GM21390 (cell line): ENCODE measurements at regions not wholly inside any gene's neighbourhood (a gene's known extent, or its start where the extent isn't known, plus 50 kb on each side); places are given as distances from the start of the nearest gene placed in this dataset.

Experiments used
- ATAC-seq: cut with Tn5 transposase; IDR thresholded peaks from one replicate; pipeline ENCODE4 v1.9.1; 2021; ENCODE audit not compliant: unreplicated experiment

DNA sequence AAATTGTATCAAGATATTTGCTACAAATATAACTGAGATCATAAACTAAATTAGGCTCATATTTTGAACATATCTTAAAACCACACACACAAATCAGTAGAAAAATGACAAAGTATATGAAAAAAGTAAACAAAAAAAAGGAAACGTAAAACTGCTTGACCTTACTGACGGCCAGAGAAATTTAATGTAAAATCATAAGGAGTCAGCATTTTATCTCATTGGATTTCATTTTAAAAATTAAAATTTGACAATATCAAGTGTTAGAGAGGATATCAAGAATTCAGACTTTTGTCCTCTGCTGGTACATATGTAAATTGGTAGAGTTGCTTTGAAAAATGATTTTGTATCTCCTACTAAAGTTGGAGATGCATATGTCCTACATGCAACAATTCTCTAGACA, 209.2 kb upstream of the ZC3H15 start:
- no peak for ATAC-seq

DNA sequence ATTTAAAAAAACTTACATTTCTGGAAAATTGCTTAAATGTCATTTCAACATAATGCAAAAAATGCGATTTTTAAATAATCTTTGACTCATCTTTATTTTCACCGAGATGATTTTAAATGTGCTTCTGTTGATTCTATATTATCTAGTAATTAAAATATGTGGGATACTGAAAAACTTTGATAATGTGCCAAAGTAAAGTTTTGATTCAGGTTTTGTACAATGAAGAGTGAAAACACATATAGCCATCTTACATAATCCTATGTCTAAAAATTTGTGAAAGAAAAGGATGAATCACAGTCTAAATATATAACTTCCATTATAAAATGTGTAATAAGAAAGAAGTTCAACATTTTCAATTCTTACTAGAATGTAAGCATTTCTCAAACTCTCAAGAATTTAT, 204.3 kb upstream of the ZC3H15 start:
- no peak for ATAC-seq

DNA sequence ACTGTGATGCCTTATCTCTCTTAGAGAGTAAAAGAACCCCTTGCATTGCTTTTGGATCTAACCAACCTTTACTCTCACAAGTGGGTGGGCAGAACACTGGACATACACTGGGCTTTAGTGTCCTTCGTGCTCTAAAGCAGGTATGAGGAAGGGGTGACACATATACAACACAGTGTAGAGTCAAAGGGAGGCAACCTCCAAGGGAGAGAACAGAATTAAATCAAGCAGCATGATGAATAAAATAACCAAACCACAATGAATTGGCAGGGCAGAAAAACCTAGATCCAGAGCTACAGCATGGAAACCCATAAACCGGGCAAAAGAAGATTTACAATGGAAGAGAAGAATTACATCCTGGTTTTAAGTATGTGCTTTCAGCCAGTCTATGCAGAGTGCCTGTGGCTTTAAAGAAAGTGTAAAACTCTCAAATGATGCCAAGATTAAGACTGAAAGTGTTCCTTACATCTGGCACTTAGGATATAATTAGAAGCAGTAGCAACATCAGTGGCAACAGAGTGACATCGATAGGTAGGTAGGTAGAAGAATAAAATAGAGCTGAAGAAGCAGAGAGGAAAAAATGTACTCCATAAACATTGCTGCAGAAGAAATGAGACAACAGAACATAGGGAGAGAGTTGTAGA, 191.7 kb upstream of the ZC3H15 start:
- no peak for ATAC-seq

DNA sequence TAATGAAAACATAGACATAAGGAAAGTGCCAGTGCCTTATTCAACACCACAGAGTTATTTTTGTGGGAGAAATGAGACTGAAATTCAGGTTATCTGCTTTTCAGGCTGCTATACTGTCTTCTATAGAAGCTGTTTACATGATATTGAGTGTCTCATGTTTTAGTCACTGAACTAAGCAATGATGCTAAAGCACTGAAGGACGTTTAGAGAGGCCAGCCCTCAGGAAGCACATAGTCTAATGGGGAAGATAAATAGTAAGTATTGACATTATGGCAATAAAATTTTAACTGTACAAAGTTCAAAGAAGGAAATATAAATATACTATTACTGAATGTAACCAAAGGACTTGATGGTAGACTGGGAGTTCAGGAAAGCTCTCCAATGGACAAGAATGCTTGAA, 186.4 kb upstream of the ZC3H15 start:
- no peak for ATAC-seq

DNA sequence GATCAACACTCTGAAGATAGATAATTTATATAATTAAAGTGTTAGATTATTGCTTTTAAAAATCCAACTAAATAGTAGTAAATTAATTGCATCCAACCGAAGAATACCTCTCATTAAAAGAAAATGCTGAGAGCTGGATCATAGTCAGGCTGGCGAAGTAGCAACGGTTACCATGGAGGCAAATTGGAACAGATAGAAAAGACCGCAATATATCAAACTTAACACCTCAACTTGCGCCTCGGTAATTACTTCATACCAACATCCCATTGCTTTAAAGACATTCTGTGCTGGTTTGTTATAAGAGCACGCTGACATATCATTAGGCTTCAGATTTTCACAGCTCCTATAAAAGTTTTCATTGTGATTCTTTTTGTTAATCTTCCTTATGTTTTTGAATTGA, 183.8 kb upstream of the ZC3H15 start:
- ATAC-seq = no peak

DNA sequence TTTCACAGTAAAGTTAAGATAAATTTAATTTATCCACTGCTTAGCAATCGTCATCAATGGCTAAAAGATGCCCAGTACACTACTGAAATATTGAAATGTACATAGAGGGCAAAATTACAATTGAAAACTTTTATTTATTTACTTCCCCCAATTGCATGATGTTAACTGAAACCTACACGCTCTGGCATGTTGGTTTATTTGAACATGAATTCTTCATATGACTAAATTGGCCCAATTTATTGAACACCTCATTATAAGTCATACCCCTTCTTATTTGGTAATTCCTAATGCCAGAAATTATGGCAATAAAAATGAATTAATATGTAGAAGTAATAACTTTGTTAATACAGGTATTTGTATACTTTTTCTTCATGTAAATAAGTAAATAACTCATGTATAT, 183.0 kb upstream of the ZC3H15 start:
- ATAC-seq = no peak

DNA sequence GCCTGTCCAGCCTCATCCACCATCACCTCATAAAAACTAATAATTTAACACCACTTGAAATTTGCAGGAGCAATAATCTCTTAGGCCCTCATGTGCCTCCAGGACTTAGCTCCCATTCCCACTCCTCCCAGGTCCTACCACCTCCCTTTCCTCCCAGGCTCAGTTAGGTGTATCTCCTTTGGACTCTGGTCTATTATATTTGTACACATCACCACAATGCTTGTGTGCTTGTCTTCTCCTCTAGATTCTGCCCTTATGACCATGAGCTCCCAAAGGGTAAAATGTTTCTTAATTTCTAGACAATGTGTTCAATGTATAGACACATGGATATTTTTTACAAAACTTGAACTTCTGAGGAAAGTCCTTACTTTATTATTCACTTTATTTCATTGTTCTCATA, 182.0 kb upstream of the ZC3H15 start:
- no peak for ATAC-seq

DNA sequence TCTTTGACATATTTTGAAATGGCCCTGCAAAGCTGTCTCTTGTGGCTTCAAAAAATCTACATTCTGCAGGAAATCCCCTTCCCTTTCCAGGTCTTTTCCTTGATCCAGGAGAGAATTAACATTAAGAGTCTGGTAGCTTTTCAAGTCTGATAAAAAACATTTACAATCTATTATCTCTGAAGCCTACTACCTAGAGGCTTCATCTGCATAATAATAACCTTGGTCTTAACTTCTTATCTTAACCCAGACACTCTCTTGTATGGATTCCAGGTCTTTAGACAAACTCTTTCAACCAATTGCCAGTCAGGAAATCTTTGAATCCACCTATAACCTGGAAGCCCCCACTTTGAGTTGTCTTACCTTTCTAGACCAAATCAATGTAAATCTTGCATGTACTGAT, 179.3 kb upstream of the ZC3H15 start:
- ATAC-seq = no peak

DNA sequence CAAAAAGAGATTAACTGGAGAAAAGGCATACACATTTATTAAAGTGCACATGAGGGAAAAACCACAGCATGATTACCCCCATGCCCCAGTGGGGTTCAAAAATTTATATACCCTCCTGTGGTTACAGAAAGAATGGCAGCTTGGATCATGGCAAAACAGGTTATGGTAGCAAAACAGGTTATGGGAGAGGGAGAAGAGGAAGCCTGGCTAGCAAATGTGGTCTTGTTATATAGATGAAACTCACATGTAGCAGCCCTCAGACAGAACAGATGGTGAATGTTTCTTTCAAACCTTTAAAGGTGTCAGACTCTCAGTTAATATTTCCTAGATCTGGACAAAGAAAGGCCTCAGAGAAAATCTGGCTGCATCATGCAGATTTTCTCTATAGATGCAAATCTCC, 178.2 kb upstream of the ZC3H15 start:
- peak; percentile 71 for ATAC-seq

DNA sequence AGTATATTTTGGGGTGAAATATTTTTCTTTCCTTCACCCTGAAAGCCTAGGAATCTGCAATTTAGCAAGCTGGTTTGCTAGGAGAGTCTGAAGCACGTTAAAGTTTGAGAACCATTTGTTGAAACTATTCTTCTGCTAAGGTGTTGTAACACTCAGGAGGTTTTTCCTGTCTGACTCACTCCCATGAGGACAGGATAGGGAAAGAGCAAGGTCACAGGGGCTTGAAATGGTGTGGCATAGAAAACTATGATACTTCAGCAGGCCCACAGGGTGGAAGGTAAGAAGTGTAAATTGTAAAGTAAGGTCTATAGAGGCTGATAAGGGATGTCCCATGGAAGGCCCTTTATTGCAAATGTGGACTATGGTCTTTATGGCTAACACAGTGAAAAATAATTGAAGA, 177.7 kb upstream of the ZC3H15 start:
- peak; percentile 11 for ATAC-seq

DNA sequence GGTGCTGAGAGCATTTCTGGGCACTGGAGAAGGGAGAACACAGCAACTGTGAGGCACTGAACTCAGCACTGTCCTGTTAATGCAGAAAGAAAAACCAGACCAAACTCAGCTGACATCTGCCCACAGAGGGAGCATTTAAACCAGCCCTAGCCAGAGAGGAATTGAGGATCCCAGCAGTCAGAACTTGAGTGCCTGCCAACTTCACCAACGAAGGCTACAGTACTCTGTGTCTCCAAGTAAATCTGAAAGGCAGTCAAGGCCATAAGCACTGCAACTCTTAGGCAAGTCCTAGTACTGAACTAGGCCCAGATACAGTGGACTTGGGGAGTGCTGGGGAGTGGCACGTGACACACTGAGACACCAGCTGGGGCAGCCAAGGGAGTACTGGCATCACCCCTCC, 176.2 kb upstream of the ZC3H15 start:
- no peak for ATAC-seq

DNA sequence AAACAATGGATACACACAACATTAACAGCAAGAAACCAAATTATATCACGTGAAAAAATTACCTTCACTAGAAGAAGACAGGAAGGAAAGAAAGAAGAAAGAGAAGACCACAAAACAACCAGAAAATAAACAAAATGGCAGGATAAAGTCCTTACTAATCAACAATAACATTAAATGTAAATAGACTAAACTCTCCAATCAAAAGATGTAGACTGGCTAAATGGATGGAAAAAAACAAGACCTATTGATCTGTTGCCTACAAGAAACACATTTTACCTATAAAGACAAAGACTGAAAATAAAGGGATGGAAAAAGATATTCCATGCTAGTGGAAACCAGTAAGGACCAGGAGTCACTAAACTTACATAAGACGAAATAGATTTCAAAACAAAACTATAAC, 167.0 kb upstream of the ZC3H15 start:
- no peak for ATAC-seq

DNA sequence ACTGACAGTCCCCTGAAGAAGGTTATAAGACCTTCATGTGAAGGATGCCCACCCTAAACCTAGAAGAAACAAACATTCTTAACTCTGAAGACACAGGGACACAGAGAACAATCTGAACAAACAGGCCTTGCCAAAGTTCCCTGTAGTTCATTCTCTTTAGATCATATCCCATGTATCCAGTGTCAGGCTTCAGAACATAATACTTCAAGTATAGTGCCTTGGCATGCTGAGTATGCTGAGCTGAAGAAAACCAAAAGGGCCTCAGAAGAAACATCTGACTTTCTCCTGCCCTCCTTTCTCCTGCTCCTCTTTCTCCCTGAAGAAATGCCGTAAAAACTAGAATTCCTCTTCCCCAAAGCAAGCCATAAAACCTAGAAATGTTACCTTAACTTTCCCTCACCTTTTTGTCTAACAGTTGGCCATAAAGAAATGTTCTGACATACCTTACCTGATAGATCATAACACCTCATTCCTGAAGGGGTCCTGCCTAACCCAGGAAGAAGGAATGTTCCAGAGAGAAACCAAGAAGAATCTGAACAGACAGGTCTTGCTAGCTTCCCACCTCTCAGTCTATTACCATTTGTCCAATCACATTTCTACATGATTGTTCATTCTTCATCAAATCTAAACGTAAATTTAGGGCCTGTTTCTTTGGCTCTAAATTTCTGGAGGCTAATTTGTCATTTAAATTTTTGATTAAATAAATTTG, 160.1 kb upstream of the ZC3H15 start:
- no peak for ATAC-seq

DNA sequence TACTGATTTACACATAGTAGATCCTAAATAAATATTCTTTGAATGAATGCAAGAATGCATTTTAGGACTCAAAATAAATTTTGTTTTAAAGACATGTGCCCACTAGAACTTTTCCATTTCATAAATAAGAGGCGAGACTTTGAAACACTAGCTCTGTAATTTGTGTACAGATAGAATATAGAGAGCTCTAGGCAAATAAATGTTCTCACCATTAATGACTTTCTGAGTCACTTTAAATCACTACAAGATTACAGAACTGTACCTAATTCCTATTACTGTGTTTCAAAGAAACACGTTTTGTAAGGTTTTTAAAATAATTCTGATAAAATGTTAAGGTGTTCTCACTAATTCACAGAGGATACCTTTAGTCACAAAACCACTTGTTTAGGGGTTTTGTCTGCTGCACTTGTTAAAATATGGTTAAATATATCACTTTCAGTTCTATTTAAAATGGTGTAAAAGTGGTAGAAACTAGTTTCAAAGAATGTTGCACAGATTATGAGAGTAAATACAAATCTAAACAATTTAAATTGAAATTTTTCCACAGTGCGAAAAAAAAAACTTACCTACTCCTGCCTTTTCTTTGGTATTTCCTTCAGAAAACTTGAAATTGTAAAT, 158.7 kb upstream of the ZC3H15 start:
- peak; percentile 82 for ATAC-seq

DNA sequence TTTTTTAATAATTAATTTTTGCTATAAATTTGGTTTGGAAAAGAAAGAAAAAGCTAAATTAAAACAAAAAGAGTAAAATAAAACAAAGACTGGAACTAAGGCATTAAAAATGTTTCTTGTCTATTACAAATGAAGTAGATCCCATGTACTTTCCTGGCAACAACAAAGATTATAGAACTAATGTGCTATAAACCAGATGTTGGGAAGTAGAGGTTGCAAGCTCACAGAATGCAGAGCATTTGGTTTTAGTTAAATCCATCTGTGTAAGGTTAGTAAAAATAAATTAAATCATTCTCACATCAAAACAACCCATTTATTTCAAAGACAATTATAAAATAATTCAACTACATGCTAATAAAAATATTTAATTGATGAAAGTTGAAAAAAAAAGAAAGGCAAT, 157.2 kb upstream of the ZC3H15 start:
- no peak for ATAC-seq

DNA sequence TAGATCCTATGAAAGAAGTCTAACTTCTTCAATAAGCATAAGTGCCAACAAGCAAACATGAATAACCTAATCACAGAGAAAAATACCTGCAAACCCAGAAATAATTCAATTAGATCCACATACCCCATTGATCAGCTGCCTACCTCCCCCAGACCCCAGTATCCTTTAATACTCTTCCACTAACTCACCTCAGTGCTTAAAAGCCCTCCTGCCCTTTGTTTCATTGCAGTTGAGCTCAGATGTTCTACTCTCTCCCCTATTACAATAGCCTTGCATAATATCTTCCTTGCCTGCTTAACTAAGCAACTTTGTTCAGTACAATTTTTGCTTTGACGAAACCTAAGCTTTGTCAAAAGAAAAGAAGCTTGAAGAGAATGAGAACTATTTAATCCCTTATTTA, 156.0 kb upstream of the ZC3H15 start:
- ATAC-seq = no peak

DNA sequence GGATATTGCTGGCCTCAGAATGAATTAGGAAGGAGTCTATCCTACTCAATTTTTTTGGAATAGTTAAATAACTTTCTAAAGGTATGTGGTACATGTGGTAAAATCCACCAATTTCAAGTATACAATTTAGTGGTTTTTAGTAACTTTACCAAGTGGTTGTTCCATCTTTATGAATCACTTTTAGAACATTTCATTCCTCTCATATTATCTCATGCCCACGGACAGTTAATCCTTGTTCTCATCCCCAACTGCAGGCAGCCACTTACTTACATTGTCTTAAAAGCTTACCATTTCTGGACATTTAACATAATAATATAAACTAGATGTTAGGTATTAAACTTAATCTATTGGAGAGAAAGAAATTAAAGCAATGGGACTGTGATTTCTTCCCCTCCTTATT, 146.3 kb upstream of the ZC3H15 start:
- no peak for ATAC-seq

DNA sequence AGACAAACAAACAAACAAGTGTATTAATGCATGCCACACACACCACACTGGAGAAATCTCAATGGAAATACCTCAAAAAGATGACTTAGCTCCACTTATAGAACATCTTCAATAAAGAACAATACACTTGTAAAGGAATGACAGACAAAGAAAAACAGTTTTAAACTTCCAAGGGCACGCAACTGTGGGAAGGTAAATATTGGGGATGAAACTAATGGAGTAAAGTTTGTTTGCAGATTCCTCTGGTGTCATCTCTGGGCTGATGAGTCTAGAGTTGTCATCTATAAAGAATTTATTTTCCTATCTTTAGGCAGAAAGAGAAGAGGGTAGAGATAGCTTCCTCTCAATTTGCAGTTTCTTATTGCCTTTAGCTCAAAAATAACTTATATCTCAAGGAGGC, 144.0 kb upstream of the ZC3H15 start:
- no peak for ATAC-seq

DNA sequence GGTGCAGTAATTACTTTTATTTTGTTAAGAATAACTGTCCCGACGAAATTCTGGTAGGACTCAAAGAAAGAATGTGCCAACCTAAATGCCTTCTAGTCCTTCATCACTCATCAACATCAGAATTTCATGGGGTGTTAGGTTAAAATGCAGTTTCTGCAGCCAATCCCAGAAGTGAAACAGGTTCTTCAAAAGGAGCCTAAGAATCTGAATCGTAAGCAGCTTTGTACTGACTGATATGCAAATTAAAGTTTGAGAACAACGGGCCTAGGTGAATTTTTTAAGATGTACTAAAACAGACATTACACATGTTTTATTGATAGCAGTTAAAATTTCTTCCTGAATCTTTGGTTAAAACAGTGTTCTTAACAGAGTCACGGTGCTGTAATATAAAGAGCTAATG, 140.3 kb upstream of the ZC3H15 start:
- ATAC-seq = peak; percentile 39

DNA sequence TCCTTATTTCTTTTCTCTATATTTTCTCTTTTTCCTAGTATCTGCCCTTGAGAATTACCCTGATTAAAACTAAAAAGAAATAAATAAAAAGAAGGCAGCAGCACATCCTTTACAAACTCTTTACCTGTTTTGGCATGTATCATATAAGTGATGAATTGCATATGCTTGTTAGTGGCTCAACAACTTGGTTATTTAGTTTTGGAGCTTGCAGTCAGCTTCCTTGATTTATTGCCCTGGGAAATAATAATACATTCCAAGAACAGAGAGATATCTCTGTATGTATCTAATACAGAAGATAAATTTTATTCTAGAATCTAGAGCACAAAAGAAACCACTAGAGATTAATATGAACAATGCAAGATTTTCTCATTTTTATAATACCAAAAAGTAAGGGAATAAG, 139.8 kb upstream of the ZC3H15 start:
- peak; percentile 15 for ATAC-seq

DNA sequence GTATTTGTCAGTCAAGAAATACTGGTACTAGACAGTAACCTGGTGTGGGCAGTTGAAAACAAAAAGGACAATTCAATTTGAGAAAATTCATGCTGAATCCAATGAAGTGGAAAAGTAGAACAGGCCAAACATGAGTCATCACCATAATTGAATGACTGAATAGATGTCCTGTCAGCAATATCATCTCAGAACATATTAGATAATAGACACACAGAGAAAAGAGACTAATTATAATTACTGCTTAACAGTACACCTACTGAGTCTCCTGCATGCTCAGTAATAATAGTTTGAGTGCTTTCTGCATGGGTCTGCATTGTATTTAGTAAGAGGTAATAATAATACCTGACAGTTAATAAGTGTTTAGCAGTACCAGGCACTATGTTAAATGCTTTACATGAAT, 138.6 kb upstream of the ZC3H15 start:
- ATAC-seq = no peak

DNA sequence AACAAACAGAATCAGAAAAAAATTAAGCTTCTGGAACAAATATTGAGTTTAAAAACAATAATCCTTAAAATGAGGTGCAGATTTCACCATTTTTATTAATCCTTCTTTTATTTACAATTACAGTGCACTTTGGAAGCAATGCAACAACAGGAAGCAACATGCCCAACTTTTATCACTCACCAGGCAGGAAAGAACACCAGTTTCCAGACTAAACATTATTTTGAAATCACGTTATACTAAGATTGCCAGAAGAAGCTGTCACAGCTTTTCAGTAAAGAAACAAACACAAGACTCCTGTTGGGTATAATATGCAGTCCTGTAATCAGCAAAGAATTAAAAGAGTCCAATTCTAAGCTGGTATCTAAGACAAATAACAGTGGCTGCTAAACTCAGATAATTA, 137.9 kb upstream of the ZC3H15 start:
- no peak for ATAC-seq

DNA sequence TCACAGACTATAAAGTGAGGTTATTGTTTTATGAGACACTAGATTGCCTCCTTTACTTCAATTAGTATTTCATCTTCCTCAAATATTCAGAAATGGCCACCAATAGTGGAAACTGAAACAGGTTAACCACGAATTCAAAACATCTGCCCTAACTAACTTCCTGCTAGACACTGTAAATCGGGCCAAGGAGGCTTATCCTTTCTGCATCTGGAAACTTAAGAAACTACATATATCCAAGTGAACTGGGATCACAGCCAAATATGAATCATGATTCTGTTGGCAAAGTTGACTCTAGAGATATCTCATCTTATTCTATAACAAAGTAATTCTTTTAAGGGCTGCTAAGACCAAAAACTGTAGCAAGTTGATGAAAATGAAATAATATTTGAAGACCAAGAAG, 136.6 kb upstream of the ZC3H15 start:
- ATAC-seq = peak; percentile 67
